GM12891 (cell line): ENCODE measurements at regions not wholly inside any gene's neighbourhood (a gene's known extent, or its start where the extent isn't known, plus 50 kb on each side); places are given as distances from the start of the nearest gene placed in this dataset.

ENCODE experiments used
- PAX5 ChIP-seq: IDR thresholded peaks from 2 replicates; pipeline ENCODE4 v1.6.1; 2011; ENCODE audit warnings: low read length, moderate library complexity, mild to moderate bottlenecking; ENCODE audit not compliant: insufficient read depth, severe bottlenecking
- POLR2A ChIP-seq: IDR thresholded peaks from 2 replicates; pipeline ENCODE4 v1.6.1; 2011; ENCODE audit warnings: low read depth, low read length, control low read depth
- POLR2AphosphoS5 ChIP-seq: IDR thresholded peaks from 2 replicates; pipeline ENCODE4 v1.6.1; 2011; ENCODE audit warnings: low read depth, low read length, control low read depth
- SPI1 ChIP-seq: IDR thresholded peaks from 2 replicates; pipeline ENCODE4 v1.6.1; 2011; ENCODE audit warnings: low read depth, low read length, control low read depth
- TAF1 ChIP-seq: IDR thresholded peaks from 2 replicates; pipeline ENCODE4 v1.6.1; 2011; ENCODE audit warnings: low read depth, low read length, control low read depth

DNA sequence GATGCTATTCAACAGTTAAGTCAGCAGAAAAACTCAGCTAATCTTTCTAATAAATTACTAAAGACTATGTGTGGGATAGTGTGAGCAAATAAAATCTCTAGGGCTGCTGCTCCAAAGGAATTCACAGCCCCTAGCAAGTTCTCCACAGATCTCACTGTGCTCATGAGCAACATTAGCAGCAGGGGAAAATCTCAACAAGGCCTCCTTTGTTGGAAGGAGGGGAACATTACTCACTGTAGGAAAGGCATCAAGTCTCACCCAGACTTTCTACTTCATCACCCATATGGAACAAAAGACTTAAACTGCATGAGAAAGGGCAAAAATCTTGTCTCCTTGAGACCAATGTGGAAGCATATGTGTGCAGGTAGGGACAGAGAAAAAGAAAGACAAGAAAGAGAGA is 726.4 kb upstream of the SLC35B3 start:
- TF ChIP-seq POLR2A (no peak), SPI1 (no peak), TAF1 (no peak), POLR2AphosphoS5 (no peak), PAX5 (no peak)
